ENCODE measurements at regions not wholly inside any gene's neighbourhood (a gene's known extent, or its start where the extent isn't known, plus 50 kb on each side); places are given as distances from the start of the nearest gene placed in this dataset.

DNA sequence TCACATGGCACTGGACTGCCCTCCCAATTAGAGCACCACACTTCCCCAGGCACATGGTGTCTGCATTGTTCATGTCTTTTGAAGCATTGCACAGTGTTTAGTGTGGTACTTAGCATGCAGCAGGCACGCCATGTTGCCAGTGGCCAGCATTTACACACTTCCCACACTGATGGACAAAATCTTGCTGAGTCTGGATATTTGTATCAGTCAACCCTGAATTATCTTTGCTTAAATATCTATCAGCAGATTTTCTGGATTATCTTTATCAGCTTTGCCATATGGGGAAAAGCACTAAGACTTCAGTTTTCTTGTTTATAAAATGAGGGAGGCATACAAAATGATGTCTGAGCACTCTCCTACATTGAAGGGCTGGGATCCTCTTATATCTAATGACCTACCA is 416.0 kb upstream of the MMADHC start:
- Histone ChIP-seq H3K36me3 (ENCODE audit: control insufficient read depth, insufficient read depth, low read length) (no peaks in the 10 kb centered on the region), H3K4me3 (no peak overlapping the region), H3K79me2 (ENCODE audit: control insufficient read depth, insufficient read depth, low read length) (no peaks in the 10 kb centered on the region), H3K27ac (ENCODE audit: extremely low read depth, low read depth, low read length) (no peak overlapping the region), H2AFZ (ENCODE audit: low read depth, low read length) (no peak overlapping the region), H3K9me1 (ENCODE audit: control insufficient read depth, insufficient read depth, low read length) (no peaks in the 10 kb centered on the region), H4K20me1 (replicated peaks; ENCODE audit: control insufficient read depth, insufficient read depth, low read length) (no peaks in the 10 kb centered on the region), H3K4me1 (replicated peaks in 1 of 2; ENCODE audit: control insufficient read depth in 2 of 2, insufficient read depth in 2 of 2, low read length in 2 of 2) (no peaks in the 10 kb centered on the region), H3K4me2 (ENCODE audit: insufficient read depth, low read length) (no peak overlapping the region), H3K9me3 (replicated peaks; ENCODE audit: control insufficient read depth, insufficient read depth, low read depth, low read length) (peaks cover 3% of the 10 kb centered on the region; the same call in 1 of the 2 replicates), H3K9ac (ENCODE audit: insufficient read depth in 1 of 2, low read depth in 2 of 2, low read length in 2 of 2) (no peak overlapping the region), H3K27me3 (ENCODE audit: control insufficient read depth in 2 of 2, insufficient read depth in 2 of 2, low read length in 2 of 2) (no peaks in the 10 kb centered on the region)
- ATAC-seq (no peak), FAIRE-seq (no peak), DNase-seq (ENCODE audit: extremely low read depth in 1 of 4, low spot score in 3 of 4) (no peak)
- TF ChIP-seq ZZZ3 (IDR thresholded peaks at IDR 0.05): no peak
- TF ChIP-seq EZH2 (IDR thresholded peaks at IDR 0.05; ENCODE audit: borderline replicate concordance, low read depth, low read length): no peak
- TF ChIP-seq PYGO2 (tag; IDR thresholded peaks at IDR 0.05): no peak
- TF ChIP-seq ZNF316 (IDR thresholded peaks at IDR 0.05): peak; percentile 33; the same call in 1 of the 2 replicates
- no peak for TF ChIP-seq ZNF311 (CRISPR knock-in tag; IDR thresholded peaks at IDR 0.05)
- TF ChIP-seq ZNF280A (IDR thresholded peaks at IDR 0.05; ENCODE audit: low read depth, partially characterized antibody): no peak
- intact Hi-C loops (cut with micrococcal nuclease): no loop called here
- ChIA-PET CTCF (ENCODE audit: low intra/inter-chr PET ratio) (no interaction called here), POLR2A (no interaction called here)
- no TSS peak for BruUV-seq (replicated peaks)
- in situ Hi-C loops (cut with MboI): no loop called here
- 0% methylated on average over 1 of the region's 1 CpG for WGBS (ENCODE audit: insufficient coverage, low coverage, missing lambda C conversion rate)

- Histone ChIP-seq H3K4me1 (replicated peaks in 1 of 2; ENCODE audit: control insufficient read depth in 2 of 2, insufficient read depth in 2 of 2, low read length in 2 of 2) (no peaks in the 10 kb centered on the region), H3K9me3 (replicated peaks; ENCODE audit: control insufficient read depth, insufficient read depth, low read depth, low read length) (peaks cover 3% of the 10 kb centered on the region; the same call in 1 of the 2 replicates), H3K9ac (ENCODE audit: insufficient read depth in 1 of 2, low read depth in 2 of 2, low read length in 2 of 2) (no peak overlapping the region), H2AFZ (ENCODE audit: low read depth, low read length) (no peak overlapping the region), H3K27ac (ENCODE audit: extremely low read depth, low read depth, low read length) (no peak overlapping the region), H3K4me2 (ENCODE audit: insufficient read depth, low read length) (no peak overlapping the region), H3K27me3 (ENCODE audit: control insufficient read depth in 2 of 2, insufficient read depth in 2 of 2, low read length in 2 of 2) (no peaks in the 10 kb centered on the region), H3K36me3 (ENCODE audit: control insufficient read depth, insufficient read depth, low read length) (no peaks in the 10 kb centered on the region), H4K20me1 (replicated peaks; ENCODE audit: control insufficient read depth, insufficient read depth, low read length) (no peaks in the 10 kb centered on the region), H3K9me1 (ENCODE audit: control insufficient read depth, insufficient read depth, low read length) (no peaks in the 10 kb centered on the region), H3K79me2 (ENCODE audit: control insufficient read depth, insufficient read depth, low read length) (no peaks in the 10 kb centered on the region), H3K4me3 (no peak overlapping the region)
- WGBS (ENCODE audit: insufficient coverage, low coverage, missing lambda C conversion rate): 1% methylated on average over 4 of the region's 4 CpGs
- no peak for DNase-seq (ENCODE audit: extremely low read depth in 1 of 4, low spot score in 3 of 4)
- ChIA-PET CTCF (ENCODE audit: low intra/inter-chr PET ratio) (no interaction called here), POLR2A (no interaction called here)
- intact Hi-C loops (cut with micrococcal nuclease) (no loop called here), in situ Hi-C loops (cut with MboI) (no loop called here)
- BruUV-seq (replicated peaks): no TSS peak
- no peak for FAIRE-seq
- no peak for ATAC-seq
- no peak for TF ChIP-seq TSHZ1 (CRISPR knock-in tag; IDR thresholded peaks at IDR 0.05)
Observed at GRCh38 chr2:150001788-150002187, 414.2 kb upstream of the MMADHC start.

Data from K562 (cell line).